ENCODE measurements at regions not wholly inside any gene's neighbourhood (a gene's known extent, or its start where the extent isn't known, plus 50 kb on each side); places are given as distances from the start of the nearest gene placed in this dataset.

GRCh38 chr5:156237361-156237760 lies 89.6 kb upstream of the SGCD start:
- H3K4me3 ChIP-seq (ENCODE audit: low read depth, low read length) = no peak overlapping the region
- TF ChIP-seq, protein P1, sequence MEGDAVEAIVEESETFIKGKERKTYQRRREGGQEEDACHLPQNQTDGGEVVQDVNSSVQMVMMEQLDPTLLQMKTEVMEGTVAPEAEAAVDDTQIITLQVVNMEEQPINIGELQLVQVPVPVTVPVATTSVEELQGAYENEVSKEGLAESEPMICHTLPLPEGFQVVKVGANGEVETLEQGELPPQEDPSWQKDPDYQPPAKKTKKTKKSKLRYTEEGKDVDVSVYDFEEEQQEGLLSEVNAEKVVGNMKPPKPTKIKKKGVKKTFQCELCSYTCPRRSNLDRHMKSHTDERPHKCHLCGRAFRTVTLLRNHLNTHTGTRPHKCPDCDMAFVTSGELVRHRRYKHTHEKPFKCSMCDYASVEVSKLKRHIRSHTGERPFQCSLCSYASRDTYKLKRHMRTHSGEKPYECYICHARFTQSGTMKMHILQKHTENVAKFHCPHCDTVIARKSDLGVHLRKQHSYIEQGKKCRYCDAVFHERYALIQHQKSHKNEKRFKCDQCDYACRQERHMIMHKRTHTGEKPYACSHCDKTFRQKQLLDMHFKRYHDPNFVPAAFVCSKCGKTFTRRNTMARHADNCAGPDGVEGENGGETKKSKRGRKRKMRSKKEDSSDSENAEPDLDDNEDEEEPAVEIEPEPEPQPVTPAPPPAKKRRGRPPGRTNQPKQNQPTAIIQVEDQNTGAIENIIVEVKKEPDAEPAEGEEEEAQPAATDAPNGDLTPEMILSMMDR (IDR thresholded peaks at IDR 0.05; ENCODE audit: borderline replicate concordance, insufficient read depth, low read depth, low read length) = no peak

GRCh38 chr5:156239800-156240199 lies 87.2 kb upstream of the SGCD start:
- H3K4me3 ChIP-seq (ENCODE audit: low read depth, low read length) = no peak overlapping the region
- TF ChIP-seq, protein P1 (IDR thresholded peaks at IDR 0.05; ENCODE audit: borderline replicate concordance, insufficient read depth, low read depth, low read length) = no peak

DNA sequence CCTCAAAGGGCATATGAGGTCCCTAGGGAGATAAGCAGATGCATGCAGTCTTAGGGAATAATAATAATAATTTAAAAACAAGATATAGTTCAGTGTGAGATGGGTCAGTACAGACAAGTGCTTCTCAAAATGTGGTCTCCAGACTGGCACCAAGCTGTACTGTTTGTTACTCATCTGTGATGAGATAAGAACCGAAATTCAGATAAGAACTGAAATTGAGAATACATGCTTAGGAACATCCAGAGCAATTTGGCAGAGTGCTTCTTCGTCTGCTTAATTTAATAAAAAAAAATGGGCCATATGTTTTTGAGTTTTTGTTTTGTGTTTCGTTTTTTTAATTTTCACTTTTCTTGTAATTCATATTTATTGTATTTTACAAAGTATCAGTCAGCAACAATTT lies 86.5 kb upstream of the SGCD start:
- TF ChIP-seq, protein P1 (IDR thresholded peaks at IDR 0.05; ENCODE audit: borderline replicate concordance, insufficient read depth, low read depth, low read length) = no peak
- no peak overlapping the region for H3K4me3 ChIP-seq (ENCODE audit: low read depth, low read length)

GRCh38 chr5:156241266-156241665 lies 85.7 kb upstream of the SGCD start:
- TF ChIP-seq, protein P1 (IDR thresholded peaks at IDR 0.05; ENCODE audit: borderline replicate concordance, insufficient read depth, low read depth, low read length) = no peak
- no peak overlapping the region for H3K4me3 ChIP-seq (ENCODE audit: low read depth, low read length)

DNA sequence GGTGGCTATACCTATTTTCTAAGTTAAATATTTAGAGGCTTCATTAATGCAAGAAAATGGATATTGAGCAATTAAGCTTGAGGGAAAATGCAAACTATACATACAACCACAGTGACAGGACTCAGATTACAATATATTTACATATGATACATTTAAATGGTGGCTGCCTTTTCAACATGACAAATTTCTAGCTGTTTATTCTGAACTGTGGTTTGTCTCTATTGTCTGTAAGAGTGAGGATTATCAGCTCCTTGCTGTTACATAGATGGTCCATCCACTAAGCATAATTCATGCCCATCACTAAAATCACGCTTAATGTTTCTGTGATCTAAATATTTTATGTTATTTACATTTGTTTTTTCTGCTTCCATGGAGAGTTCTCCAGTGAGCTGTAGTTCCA lies 81.1 kb upstream of the SGCD start:
- H3K4me3 ChIP-seq (ENCODE audit: low read depth, low read length) = no peak overlapping the region
- TF ChIP-seq, protein P1 (IDR thresholded peaks at IDR 0.05; ENCODE audit: borderline replicate concordance, insufficient read depth, low read depth, low read length) = no peak

DNA sequence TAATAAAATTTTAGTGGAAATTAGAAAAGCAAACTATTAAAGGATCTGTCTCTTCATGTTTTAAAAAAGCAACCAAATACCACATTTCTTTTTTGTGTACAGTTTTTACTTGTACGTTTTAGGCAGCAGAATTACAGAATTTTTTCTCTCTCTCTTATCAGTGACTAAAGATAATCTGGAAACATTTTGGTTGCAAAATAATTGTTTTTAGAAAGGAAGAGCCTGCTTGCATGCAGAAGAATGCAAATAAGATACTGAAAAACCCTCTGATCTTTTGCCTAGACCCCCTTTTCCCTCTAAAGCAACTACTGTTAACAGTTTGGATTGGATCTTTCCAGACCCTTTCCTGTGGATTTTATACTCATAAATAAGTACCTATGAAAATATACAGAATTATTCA lies 75.9 kb upstream of the SGCD start:
- TF ChIP-seq, protein P1 (IDR thresholded peaks at IDR 0.05; ENCODE audit: borderline replicate concordance, insufficient read depth, low read depth, low read length) = no peak
- H3K4me3 ChIP-seq (ENCODE audit: low read depth, low read length) = no peak overlapping the region

DNA sequence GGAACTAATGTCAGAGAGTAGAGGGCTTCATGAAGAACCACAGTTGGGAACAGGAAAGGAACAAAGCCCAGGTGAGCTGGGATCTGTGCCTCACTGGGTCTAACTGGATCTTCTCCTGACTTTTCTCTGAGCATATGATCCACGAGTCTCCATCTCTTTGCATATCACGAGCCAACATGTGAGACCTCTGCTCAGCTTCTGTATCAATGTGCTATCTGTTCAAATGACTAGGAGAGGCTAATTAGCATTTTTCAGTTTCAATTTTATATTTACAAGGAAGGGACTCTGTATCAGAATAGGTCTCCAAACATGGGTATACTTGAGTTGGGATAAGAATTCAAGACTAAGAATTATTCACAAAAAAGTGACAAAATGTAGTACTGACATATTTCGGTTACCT lies 73.8 kb upstream of the SGCD start:
- no peak overlapping the region for H3K4me3 ChIP-seq (ENCODE audit: low read depth, low read length)
- TF ChIP-seq, protein P1 (IDR thresholded peaks at IDR 0.05; ENCODE audit: borderline replicate concordance, insufficient read depth, low read depth, low read length) = no peak

All from GM12875 (cell line).